ENCODE measurements at regions not wholly inside any gene's neighbourhood (a gene's known extent, or its start where the extent isn't known, plus 50 kb on each side); places are given as distances from the start of the nearest gene placed in this dataset.
"Not testable (repeated sequence)": the region's sequence is repeated elsewhere in the genome, so short reads cannot be mapped to it uniquely, and the experiment has no call there.

DNA sequence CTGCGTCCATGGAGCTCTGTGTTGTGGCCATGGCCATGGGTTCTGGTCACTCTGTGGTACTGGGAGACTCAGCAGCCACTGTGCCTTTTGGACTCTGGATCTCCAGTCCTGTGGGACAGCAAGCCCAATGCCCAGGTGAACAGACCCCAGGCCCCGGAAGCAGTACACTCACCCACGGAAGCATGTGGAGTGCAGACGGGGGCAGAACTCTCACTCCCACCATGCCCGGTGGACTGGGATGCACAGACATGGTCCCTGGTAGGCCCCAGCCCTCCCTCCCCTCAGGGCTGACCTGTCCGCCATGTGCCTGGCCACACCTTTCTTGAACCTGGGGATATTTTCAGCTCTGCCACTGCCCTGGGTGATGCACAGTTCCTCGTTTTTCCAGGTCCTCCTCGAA lies 163.3 kb downstream of the URI1 start:
- DNase-seq: no peak

DNA sequence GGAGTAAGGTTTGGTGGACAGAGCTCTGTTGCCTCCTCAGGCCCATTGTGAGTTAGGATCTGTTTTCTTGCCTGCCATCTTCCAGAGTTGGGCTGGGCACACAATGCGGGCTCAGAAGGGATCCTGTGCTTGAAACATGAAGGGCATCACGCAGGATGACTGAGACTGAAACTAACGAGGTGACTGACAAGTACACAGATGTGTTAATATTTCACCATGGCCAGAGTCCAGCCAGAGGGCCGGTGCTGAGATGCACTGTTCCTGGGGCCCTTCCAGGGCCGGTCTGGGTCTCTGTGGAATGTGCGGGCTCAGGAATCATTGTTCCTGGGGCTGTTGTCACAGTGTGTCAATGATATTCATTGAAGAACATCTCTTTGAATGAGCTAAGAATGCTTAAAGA lies 163.7 kb downstream of the URI1 start:
- no peak for DNase-seq

DNA sequence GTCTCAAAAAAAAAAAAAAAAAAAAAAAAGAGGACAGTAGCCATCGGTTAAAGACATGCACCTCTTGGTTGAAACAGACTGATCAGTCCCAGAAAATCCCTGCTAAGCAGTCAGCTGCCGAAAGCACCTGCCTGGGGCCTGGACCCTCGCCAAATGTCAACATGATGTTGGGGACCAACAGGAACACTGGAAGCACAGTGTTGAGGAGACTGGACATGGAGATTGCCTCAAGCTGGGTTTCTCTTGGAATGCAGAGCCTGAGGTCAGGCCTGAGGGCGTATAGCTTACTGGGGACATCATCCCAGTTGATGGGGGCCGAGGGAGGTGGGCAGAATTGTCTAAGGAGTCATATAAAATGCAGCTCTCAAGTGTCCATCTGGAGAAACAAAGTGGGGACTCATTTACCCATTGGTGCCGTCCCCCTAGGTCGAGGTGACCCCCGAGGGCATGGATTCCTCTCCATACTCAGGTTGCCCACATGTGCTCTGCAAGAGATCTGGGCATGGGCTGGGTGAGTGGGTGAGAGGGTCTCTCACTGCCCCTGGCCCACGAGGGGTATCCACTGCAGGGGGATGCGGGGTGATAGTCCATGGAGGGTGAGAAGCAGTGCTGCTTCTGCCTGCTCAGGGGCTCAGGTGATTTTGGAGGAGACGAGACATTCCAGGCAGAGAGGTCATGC lies 164.5 kb downstream of the URI1 start:
- no peak for DNase-seq

DNA sequence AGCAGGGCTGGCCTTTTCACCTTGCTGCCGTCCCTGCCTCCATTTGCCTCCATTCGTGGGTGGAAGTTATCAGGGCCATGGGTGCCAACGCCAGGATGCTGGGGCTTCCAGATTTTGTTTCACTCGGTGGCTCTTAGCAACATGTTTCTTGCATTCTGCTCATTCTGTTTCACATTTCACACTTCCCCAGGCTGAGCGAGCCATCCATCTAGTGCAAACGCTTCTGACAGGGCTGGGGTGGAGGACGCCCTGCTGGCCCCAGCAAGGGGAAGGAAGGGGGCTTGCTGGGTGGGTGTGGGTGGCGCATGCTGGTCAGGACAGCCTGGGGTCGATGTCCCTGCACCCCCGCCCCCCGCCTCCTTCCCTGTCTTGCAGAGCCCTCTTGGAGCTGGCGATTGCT lies 165.2 kb downstream of the URI1 start:
- no peak for DNase-seq

DNA sequence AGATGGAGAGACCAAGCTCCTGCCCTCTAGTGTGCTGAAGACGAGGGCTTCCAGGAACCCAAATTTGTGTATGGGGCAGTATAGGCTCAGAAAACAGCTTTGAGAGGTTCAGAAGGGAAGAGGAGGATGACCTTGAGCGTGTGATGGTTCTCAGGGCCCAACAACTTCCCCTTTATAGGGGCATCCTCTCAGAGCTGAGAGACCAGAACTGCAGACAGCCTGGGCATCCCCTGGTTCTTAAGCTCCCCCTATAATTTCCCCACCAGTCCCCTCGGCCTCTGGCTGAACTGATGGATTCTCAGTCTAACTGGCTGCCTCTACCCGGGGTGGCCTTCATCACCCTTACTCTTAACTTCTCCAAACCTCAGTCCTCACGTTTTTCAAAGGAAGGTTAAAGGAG lies 167.5 kb downstream of the URI1 start:
- DNase-seq: no peak

DNA sequence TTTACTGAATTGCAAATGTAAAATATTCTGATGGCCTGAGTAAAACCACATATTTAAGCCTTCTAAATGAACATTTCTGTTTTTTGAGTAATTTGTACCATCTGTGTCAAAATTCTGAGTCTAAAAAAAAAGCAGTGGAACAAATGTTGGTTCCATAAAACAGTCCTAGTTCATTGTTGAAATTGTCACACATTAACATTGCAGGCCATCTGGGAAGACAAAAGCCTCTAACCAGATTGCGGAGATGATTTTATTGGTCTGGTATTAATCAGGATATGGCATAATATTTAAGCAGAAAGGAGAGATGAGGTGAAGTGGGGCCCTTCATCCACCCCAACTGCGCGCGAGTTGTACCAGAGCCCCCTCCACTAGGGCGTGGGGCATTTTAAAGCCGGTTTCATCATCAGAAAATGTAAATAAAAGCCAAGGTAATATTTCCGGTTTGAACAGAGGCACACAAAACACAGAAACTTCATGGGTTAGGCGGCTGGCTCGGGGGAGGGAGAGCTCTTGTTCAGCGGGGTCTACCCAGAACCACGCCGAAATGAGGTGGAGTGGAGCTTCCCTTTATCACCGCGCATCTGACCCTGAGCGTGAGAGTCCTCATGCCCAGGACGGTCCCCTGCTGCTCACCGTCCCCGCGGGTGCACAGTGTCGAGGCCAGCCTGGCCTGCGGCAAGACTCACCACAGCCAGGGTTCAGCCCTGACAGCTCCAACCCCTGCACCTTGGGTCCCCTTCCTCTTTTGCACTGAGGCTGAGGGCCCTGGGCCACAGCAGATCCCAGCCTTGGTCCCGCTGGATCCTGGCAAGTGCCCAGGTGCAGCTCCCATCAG lies 169.2 kb downstream of the URI1 start:
- no peak for DNase-seq

DNA sequence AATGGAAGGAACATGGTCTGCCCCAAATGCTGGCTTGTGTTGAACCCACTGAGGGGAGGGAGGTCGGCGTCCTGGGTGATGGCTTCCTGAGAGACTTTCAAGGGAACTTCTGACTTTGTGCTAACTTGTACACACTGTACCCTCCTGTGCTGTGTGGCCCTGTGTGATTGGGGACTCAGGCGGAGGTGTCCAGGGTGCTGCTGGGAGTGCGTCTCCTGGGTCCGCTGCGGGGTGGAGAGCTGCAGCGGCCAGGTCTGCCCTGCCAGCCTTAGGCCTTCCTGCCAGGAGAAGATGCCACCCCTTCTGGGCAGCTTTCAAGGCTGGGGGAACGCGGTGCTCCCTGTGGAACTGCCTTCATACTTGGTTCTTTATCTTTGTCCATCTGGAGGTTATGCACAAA lies 170.1 kb downstream of the URI1 start:
- no peak for DNase-seq

DNA sequence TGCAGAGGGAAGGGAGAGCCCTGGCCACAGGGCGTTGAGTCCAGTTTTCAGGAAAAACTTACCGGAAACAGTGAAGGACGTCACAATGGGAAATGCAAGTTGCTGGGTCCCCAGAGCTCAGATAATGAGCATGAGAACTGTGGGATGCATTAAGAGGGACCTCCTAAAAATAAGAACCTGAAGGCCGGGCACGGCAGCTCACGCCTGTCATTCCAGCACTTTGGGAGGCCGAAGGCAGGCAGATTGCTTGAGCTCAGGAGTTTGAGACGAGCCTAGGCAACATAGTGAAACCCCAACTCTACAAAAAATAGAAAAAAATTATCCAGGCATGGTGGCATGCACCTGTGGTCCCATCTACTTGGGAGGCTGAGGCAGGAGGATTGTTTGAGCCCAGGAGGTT lies 170.6 kb downstream of the URI1 start:
- no peak for DNase-seq

DNA sequence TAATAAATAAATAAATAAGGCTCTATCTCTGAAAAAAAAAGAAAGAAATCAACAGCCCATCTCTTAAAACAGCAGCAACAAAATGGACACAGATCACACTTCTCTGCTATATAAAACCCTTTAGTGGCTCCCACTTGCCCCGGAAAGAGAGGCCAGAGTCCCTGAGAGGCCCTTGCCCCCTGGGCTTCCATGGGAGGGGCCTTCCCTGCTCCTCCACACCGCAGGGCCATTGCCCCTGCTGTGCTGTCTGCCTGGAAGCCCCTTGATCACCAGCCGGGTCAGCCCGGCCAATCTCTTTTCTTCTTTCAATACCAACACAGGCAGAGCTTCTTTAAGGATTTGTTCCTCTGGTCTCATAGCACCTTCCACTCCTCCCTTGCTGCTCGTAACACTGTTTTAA lies 171.1 kb downstream of the URI1 start:
- DNase-seq: no peak

DNA sequence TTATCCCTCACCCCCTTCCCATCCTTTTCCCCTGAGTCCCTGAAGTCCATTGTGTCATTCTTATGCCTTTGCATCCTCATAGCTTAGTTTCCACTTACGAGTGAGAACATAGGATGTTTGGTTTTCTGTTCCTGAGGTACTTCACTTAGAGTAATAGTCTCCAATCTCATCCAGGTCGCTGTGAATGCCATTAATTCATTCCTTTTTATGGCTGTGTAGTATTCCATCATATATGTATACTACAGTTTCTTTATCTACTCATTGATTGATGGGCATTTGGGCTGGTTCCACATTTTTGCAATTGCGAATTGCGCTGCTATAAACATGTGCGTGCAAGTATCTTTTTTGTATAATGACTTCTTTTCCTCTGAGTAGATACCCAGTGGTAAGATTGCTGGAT lies 172.1 kb downstream of the URI1 start:
- not testable (repeated sequence) for DNase-seq

DNA sequence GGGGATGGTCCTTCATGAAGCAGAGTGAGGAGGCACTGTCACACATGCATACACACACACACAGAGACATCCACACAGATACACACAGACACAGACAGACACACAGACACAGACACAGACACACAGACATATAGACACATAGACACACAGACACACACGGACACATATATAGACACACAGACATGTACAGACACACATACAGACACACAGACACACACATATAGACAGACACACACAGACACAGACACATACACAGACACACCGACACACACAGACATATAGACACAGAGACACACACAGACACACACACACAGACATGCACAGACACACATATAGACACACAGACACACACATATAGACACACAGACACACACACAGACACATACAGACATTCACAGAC lies 173.9 kb downstream of the URI1 start:
- DNase-seq: no peak

DNA sequence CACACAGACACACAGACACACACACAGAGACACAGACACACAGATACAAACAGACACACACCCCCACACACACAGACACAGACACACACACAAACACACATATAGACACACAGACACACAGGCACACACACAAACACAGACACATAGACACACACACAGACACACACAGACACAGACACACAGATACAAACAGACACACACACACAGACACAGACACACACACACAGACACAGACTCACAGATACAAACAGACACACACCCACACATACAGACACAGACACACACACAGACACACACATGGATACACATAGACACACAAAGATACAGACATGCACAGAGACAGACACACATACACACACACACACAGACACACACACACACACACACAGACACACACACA lies 174.5 kb downstream of the URI1 start:
- no peak for DNase-seq

DNA sequence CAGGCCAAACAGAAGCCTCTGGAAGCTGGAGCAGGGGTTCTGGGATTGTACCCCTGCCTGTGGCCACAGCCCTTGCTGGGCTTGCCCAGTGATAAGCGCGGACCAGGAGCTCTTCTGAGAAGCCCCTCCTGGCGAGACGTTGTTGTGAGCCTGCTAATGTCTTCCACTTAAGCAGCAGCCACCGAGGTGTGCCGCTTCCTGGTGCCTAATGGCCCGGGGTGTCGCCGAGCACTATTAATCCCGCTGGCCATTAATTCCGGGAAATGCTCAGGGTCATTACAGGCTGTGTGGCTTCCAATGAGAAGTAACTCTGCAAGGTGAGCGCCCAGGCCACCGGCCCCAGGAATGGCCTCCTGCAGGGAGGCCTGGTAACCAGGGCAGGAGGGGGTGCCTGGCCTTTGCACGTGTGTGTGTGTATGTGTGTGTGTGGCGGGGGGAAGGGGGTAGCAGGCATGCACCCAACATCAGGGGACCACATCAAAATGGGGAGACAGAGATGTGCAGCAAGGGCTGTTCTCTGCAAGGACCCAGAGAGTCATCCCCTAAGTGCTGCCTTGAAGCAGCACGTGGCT lies 175.0 kb downstream of the URI1 start:
- DNase-seq: no peak

DNA sequence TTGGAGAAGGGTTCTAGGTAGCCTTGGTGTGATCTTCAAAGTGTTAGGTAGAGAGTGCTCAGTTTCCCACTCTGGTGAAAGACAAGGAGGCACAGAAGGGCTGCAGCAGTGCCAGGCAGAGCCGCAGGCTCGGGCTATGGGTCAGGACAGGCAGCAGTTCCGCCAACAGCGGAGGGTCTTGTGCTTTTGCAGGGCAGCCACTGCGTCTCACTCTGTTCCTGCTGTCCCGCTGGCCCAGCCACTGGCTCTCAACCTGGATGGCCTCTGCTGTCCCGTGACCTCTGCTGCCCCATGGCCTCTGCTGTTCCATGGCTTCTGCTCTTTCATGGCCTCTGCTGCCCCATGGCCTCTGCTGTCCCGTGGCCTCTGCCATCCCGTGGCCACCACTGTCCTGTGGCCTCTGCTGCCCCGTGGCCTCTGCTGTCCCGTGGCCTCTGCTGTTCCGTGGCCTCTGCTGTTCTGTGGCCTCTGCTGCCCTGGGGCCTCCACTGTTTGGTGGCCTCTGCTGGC lies 175.7 kb downstream of the URI1 start:
- DNase-seq: no peak

DNA sequence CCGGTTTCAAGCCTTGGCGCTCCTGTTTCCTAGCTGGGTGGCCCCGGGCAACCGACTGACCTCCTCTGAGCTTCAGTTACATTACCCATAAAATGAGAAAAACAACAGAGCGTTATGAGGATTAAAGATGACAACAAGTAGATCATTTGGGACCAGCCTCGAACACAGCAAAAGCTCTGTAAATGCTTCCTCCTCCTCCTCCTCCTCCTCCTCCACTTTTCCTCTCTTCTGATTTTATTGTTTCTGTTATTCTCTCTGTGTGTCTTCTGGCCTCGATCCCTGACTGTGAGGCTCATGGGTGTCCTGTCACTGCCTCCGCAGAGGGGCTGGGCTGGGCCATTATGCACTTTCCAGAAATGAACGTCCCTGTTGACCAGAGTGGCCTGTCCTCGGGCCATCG lies 176.2 kb downstream of the URI1 start:
- no peak for DNase-seq

DNA sequence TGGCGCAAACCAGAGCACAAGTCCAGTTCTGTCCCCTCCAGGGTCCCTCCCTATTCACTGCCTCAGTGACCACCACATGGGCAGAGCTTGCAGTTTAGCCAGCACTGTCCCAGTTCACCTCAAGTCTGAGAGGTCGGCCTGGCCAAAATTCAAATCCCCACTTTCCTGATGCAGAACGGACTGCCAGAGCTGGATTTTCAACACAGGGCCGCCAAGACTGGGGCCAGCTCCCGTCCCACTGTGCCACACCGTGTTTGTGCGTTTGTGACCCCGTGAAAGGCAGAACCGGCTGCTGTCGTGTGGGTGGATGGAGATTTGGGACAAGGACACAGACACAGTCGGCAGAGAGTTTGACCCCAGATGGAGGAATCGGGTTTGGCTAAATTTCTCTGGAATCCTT lies 176.7 kb downstream of the URI1 start:
- no peak for DNase-seq

DNA sequence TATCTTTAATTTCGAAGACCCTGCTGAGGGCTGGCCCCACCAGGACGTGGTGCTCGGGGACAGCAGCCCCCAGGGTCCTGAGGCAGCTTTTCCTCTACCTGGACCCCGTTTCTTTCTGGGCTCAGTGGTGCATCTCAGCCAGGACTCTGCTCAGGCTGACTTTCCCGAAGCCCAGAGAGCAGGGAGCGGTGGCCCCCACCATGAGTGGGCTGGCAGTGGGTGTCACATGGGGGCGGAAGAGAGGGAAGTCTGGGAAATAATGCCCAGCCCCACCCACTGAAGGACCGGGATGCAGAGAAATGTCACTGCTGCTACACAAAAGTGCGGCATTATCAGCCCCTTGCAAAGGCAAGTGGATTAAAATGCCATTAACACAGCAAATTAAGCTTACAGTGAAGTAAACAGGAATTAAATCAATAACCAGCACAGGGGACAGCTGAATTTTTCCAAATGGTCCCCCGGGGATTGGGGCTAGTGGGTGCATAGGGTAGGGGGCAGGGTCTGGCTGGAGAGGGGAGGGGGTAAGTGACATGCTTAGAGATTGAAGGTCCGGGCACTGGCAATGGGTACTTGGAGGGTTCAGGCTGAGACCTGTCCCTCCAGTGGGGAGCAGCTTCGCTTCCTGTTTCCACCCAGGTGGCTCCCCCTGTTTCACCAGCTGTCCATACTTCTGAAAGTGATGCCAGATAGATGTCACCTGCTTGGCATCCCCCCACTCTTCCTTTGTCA lies 177.3 kb downstream of the URI1 start:
- DNase-seq: no peak

DNA sequence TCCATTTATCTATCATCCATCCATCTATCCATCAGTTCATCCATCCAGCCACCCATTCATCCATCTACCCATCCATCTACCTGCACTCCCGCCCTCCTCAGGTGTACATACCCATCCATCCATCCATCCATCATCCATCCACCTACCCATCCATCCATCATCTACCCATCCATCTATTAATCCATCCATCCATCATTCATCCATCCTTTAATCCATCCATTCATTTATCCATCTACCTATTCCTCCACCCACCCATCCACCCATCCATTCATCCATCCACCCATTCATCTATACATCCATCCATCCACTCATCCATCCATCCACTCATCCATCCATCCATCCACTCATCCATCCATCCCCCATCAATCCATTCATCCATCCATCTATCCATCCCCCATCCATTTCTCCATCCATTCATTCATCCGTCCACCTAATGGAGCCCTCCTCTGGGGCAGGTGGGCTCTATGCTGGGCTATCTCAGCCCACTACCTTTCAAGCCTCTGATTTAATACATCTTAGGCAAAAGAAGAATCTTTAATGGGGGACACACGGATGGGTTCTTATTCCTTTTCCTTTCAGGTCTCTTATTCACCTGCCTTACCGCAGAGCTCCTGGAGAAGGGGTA lies 178.9 kb downstream of the URI1 start:
- DNase-seq: no peak

DNA sequence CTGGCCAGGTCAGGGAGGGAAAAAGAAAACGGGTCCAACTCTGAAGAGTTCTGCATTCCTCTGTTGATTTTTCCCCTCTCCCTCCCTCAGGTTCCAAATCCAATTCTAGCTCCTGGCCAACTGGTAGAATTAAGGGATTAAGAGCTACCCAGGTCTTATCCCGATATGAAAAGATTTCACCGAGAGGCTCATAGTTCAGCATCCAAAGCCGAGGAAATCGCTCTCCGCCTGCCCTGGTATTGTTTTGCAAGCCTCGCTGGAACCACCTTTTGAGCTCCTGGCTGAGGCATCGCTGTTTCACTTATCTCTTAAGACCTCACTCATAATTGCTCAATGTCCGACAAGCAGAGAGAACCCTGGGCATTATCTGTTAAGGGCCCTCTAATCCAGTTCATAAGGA lies 180.4 kb downstream of the URI1 start:
- DNase-seq: no peak

DNA sequence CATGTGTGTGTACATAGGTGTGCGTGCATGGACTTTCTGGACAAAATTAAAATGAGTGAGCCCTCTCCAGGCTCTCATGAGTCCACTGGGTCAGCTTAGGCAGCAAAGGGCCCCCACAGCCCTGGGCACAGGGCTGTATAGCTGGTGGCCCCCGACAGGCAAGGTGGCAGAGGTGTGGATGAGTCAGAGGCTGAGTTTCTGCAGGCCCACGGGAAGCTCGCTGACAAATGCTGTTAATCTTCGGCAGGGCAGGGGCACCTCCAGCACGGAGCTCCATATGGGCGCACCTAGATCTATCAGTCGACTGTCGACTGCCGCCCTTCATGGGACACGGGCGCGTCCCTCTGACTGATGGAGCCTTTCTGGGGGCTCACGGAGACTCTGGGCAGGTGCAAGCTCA lies 181.1 kb downstream of the URI1 start:
- no peak for DNase-seq

DNA sequence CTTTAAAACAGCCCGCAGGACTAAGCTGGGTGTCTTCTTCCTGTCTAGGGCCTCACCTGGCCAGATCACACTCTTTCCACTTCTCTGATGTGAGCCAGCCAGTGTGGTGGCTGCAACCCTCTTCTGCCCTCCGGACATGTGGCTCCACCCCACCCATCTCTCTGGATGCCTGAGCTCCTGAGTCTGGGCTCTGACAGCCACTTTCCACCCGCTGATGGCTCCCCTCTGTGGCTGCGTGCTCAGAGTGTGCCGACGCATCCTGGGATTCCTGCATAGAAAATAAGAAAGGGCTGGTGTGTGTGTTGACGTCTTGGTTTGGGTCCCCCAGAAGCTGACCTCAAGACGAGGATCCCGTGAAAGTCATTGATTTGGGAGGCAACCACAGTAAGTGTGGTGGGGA lies 181.6 kb downstream of the URI1 start:
- DNase-seq: no peak

DNA sequence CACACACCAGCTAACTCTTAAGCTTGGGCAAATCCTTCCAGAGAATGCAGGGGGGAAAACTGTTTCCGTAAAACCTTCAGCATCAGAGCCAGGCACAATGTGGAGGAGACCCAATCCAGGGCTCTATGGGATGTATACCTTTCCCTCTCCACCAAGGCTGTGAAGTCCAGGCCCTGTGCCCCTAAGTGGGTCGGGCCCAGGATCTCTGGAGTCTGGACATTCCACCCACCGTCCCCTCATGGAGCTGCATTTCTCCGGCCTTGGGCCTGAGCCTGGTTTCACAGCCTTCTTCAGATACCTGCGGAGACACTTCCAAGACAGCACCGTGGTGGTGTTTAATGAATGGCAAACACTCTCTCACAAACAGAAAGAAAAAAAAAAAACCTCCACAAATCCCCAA lies 186.2 kb downstream of the URI1 start:
- DNase-seq: no peak

Data from cerebellar nuclear complex (tissue), 1 donor.